ENCODE measurements at regions not wholly inside any gene's neighbourhood (a gene's known extent, or its start where the extent isn't known, plus 50 kb on each side); places are given as distances from the start of the nearest gene placed in this dataset.

DNA sequence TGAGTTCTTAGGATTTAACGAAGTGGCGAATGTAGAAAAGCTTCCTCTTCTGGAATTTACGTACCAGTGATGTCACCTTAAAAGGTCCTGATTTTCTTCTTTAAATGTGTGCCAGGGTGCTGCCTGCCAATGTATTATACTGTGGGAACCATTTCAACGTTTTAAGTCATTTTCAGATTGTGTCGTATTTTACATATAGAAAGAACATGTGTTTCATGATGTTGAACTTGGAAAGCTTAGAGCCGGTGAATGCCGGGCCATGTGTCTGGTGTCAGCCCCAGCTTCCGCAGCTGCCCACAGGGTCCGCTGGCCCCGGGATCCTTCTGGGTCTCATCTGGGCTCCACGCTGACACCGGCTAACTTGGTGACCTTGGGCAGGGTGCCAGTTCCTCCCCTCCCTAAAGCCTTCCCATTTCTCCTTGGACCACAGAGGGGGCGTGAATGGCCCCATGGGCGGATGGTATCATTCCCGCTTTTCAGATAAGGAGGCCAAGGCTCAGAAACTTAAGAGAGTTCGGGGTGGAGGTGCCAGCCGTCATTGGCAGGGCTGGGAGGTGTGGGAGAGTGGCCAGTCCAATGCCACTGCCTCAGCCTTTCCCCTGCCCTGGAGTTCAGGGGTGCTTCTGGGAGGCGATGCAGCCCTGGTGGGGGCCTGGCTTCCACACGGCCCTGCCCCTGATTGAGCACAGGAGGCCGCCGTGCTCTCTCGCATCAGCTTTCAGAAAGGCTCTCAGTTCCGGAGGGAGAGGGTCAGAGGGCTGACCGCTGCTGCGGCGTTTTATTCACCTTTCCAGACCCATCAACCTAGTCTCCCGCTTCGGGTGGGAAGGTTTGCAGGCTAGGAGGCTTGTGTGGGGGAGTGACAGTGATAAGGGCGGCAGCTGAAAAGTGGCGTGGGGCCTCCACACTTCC is 68.8 kb upstream of the CIBAR2 start:
- intact Hi-C loops (cut with DNase I; ENCODE audit: low total_unique reads) = no loop called here
- WGBS, 2 donors = 83 to 89% methylated on average over 30 of the region's 30 CpGs

GRCh38 chr16:85181739-85182129 is 69.5 kb upstream of the CIBAR2 start:
- intact Hi-C loops (cut with DNase I; ENCODE audit: low total_unique reads) = no loop called here
- TF ChIP-seq CTCF (IDR thresholded peaks at IDR 0.05) (no peak), POLR2A (IDR thresholded peaks at IDR 0.05) (no peak)
- no peak overlapping the region for H3K4me3 ChIP-seq (ENCODE audit: low read depth, poor library complexity, severe bottlenecking)
- whole genome bisulfite sequencing, 2 donors = 92 to 94% methylated on average over 17 to 18 of the region's 18 CpGs
- no peak for DNase-seq (ENCODE audit: low spot score in 2 of 2)

More for the DNA sequence above, 68.8 kb upstream of the CIBAR2 start:
- no peak for DNase-seq (ENCODE audit: low spot score in 2 of 2)
- TF ChIP-seq POLR2A (IDR thresholded peaks at IDR 0.05) (no peak), CTCF (IDR thresholded peaks at IDR 0.05) (no peak)
- H3K4me3 ChIP-seq (ENCODE audit: low read depth, poor library complexity, severe bottlenecking) = no peak overlapping the region

DNA sequence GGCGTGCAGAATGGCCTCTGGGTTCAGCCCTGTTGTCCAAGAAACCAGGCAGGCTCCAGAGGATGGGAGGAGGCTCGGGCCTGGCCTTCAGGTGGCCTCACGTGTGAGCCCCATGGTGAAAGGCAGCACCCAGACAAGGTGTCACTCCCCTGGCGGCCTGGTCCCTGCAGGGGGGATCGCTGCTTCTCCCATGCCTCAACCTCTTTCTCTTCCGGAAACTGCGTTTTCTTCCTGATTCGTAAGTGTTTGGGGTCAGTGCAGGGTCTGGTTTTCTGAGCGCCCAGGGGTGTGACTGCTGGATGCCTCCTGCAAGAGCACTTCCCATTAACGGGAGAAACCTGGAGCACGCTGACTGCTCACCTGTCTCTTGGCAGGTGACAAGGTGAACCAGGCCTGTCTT is 70.0 kb upstream of the CIBAR2 start:
- TF ChIP-seq CTCF (IDR thresholded peaks at IDR 0.05) (no peak), POLR2A (IDR thresholded peaks at IDR 0.05) (no peak)
- intact Hi-C loops (cut with DNase I; ENCODE audit: low total_unique reads) = no loop called here
- no peak for DNase-seq (ENCODE audit: low spot score in 2 of 2)
- no peak overlapping the region for H3K4me3 ChIP-seq (ENCODE audit: low read depth, poor library complexity, severe bottlenecking)
- WGBS, 2 donors = 85 to 90% methylated on average over 11 of the region's 11 CpGs

- WGBS, 2 donors = 92 to 94% methylated on average over 13 of the region's 13 CpGs
- intact Hi-C loops (cut with DNase I; ENCODE audit: low total_unique reads) = no loop called here
- no peak overlapping the region for H3K4me3 ChIP-seq (ENCODE audit: low read depth, poor library complexity, severe bottlenecking)
- DNase-seq (ENCODE audit: low spot score in 2 of 2) = no peak
- TF ChIP-seq CTCF (IDR thresholded peaks at IDR 0.05) = no peak
- TF ChIP-seq POLR2A (IDR thresholded peaks at IDR 0.05) = no peak
These were observed 70.5 kb upstream of the CIBAR2 start for GRCh38 chr16:85182774-85183173.

- no peak for DNase-seq (ENCODE audit: low spot score in 2 of 2)
- TF ChIP-seq CTCF (IDR thresholded peaks at IDR 0.05) (no peak), POLR2A (IDR thresholded peaks at IDR 0.05) (no peak)
- no peak overlapping the region for H3K4me3 ChIP-seq (ENCODE audit: low read depth, poor library complexity, severe bottlenecking)
- intact Hi-C loops (cut with DNase I; ENCODE audit: low total_unique reads) = no loop called here
- WGBS, 2 donors = 79 to 88% methylated on average over 5 of the region's 5 CpGs
These were observed 71.3 kb upstream of the CIBAR2 start for GRCh38 chr16:85183564-85183963.

DNA sequence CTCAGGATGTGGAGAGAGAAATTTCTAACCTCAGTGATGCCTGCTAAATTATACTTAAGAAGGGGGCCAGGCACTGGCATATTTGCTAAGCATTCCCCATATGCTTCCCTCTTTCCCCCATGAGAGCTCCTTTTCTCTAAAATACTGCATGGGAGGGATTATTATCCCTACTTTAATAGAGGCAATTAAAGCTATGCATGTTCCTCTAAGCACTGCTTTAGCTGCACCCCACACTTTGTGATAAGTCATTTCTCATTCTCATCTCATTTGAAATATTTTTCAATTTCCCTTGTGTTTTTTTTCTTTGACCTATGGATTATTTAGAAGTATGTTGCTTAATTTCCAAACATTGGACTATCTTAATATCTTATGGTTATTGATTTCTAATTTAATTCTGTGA is 72.1 kb upstream of the CIBAR2 start:
- no peak for TF ChIP-seq POLR2A (IDR thresholded peaks at IDR 0.05)
- no peak for TF ChIP-seq CTCF (IDR thresholded peaks at IDR 0.05)
- H3K4me3 ChIP-seq (ENCODE audit: low read depth, poor library complexity, severe bottlenecking) = no peak overlapping the region
- intact Hi-C loops (cut with DNase I; ENCODE audit: low total_unique reads) = no loop called here
- no peak for DNase-seq (ENCODE audit: low spot score in 2 of 2)

Data from lower leg skin (tissue), 4 donors.